NCI-H446 treated with DMSO at 0.1 percent for 48 hours (cell line): ENCODE measurements at regions not wholly inside any gene's neighbourhood (a gene's known extent, or its start where the extent isn't known, plus 50 kb on each side); places are given as distances from the start of the nearest gene placed in this dataset.

Experiments used
- DNase-seq: peaks from one replicate; lab custom pipeline; 2025; lab: John Stamatoyannopoulos, UW

DNA sequence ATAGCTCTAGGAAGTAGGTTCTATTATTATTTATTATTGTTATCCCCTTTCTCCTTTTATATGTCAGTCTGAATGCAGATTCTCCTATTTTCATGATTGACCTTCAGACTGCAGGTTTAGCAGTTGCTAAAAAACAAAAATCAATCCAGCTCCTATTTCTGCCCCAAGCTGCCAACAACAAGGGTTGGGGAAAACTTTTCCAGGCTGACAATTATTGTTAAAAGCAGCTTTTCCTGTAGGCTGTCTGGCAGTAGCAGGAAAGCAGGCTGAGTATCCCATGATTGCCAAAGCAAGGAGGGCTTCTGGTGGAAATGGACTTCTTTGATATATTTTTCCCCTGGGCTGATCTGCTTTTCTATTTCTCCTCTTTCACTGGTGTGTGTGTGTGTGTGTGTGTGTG lies 78.0 kb upstream of the CTLA4 start:
- DNase-seq: no peak

GRCh38 chr2:203790134-203790852 lies 77.3 kb upstream of the CTLA4 start:
- no peak for DNase-seq

GRCh38 chr2:203796248-203797010 lies 71.1 kb upstream of the CTLA4 start:
- no peak for DNase-seq

- DNase-seq: no peak
These were observed 70.3 kb upstream of the CTLA4 start for GRCh38 chr2:203797276-203797675.

GRCh38 chr2:203797712-203798111 lies 69.9 kb upstream of the CTLA4 start:
- DNase-seq: no peak

DNA sequence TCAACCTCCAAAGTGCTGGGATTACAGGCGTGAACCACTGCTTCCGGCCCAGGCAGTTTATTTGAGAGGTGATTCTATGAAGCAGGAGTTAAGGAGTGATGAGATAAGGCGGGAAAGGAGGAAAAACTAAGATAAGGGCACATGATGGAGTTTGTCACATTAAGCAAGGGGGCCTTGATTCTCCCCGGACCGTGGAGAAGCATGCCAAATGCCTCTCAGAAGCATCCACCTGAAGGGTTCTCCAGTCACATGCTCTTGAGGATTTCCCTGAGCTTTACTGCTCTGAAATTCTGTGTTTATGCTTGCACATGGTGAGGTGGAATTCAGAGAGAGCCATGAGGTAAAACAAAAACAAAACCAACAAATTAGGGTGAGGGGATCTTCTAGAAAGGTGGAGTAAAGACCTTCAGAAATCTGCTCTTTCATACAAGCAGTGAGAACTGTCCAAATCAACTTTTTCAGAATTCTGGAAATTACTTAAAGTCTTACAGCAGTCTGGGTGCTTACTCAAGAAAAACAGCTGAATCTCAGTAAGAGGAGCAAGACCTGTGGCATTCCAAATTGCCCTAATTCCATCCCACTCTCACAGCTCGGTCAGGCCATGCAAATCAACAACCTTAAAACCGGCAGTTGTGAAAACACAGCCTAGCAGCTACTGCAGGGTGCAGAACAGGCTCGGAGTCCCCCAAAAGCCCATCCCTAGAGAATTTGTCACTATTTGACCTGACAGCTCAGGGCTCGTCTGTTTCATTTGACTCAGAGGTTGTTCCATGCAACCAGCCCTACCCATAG lies 69.1 kb upstream of the CTLA4 start:
- no peak for DNase-seq

DNA sequence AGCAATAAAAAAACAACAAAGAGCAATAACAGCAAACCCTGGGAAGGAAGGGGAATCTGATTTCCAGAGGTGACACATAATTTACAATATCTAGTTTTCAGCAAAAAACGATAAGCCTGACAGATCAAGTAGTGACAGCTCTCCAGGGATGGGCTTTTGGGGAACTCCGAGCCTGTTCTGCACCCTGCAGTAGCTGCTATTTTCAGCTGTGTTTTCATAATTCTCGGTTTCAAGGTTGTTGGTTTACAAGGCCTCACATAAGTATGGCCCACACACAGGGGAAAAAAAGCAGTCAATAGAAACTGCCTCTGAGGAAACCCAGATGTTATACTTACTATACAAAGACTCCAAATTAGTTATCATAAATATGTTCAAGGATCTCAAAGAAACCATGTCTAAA lies 67.7 kb upstream of the CTLA4 start:
- no peak for DNase-seq

DNA sequence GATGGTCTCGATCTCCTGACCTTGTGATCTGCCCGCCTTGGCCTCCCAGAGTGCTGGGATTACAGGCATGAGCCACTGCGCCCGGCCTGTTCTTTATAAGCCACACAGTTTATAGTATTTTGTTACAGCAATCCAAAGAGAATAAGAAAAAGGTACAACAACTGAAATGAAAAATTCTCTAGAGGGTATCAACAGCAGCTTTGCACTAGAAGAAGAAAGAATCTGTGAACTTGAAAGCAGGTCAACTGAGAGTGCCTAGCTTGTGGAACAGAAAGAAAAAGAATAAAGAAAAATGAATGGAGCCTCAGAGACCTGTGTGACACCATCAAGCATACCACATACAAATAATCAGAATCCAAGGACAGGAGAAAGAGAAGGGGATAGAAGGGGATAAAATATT lies 66.8 kb upstream of the CTLA4 start:
- DNase-seq: no peak

DNA sequence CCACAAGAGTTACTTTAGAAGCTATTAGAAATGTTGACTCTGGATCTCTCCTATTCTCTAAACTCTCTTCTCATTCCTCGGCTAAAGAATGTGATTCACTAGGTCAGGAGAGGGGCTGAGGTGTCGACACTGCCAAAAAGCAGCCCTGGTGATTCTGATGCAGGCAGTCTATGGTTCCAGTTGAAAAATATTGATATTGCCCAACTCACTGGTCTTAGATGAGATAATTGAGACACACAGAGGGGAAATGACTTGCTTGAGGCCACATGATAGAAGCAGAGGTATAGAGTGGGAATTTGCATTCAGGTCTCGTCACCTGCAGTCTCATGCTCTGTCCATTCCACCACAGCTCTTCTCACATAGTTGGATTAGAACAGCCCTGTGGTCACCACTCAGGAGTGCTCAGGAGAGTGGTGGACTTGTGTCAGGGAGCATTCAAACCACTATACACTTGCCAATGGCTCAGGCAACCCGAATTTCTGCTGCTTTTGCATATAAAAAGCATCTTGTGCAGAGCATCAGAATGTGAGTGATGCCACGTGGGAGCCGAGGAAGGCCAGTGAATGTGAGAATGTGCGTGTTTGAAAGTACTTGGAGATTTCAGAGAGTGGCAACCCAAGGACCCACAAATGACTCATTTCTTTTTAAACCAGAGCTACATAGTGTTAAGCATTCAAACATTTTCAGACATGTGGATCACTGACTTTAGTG lies 65.1 kb upstream of the CTLA4 start:
- no peak for DNase-seq

GRCh38 chr2:203803053-203803429 lies 64.5 kb upstream of the CTLA4 start:
- no peak for DNase-seq

GRCh38 chr2:203804070-203804469 lies 63.5 kb upstream of the CTLA4 start:
- no peak for DNase-seq

- DNase-seq: no peak
These were observed 62.6 kb upstream of the CTLA4 start for GRCh38 chr2:203804764-203805485.

DNA sequence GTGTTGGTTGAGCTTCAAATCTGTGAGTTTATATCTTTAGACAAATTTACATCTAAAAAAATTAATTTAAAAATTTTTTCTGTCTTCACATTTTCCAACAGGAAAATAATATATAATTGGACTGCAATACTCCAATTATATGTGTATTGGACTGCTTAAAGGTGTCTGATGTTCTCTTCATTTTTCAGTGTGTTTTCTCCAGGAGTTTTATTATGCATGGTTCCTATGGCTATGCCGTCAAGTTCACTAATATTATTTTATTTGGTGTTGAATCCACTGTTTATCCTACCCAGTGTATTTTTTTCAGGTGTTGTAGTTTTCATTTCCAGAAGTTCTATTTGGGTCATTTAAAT lies 62.1 kb upstream of the CTLA4 start:
- DNase-seq: no peak

- DNase-seq: no peak
These were observed 60.8 kb upstream of the CTLA4 start for GRCh38 chr2:203806761-203807160.

- no peak for DNase-seq
These were observed 59.4 kb upstream of the CTLA4 start for GRCh38 chr2:203808046-203808750.

DNA sequence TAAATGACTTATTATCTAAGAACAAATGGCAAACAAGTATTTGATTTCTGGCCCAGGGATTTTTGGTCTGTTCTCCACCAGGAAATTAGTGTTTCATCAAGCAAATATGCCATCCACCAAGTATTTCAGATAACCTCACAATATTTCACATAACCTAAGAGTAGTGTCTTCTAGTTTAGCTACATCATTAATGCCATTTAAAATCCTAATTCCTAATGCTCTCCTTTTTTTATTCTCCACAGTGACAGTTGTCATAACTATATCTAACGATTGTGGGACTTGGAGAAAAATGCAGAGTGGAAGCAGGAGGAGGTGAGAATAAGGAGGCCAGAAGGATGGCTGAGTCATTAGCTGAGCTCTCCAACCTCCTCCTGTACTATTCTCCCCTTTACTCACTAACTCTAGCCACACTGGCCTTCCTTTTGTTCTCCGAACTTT lies 58.5 kb upstream of the CTLA4 start:
- no peak for DNase-seq

DNA sequence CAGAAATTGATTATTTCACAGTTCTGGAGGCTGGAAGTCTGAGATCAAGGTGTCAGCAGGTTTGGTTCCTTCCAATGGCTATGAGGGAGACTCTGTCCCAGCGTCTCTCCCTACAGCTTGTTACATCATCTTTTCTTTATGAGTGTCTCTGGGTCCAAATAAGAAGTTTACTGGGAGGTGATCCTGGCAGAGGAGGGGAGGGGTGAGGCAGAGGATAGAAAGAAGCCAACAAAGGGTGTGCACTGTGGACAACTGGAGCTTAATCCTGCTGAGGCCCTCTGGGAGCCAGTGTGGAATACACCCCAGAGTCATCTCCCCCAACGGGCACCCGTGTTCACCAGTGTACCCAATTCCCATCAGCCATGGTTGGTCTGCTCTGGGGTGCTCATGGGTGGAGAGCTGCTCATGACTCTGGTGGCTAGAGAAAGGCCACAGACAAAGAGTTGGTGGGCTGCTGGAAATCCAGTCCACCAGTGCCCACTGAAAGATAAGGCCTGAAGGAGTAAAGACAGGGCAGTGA lies 57.5 kb upstream of the CTLA4 start:
- DNase-seq: no peak

- DNase-seq: no peak
These were observed 55.9 kb upstream of the CTLA4 start for GRCh38 chr2:203811491-203812221.

- DNase-seq: no peak
These were observed 55.0 kb upstream of the CTLA4 start for GRCh38 chr2:203812294-203813221.
